WTC11 (cell line): ENCODE measurements at regions not wholly inside any gene's neighbourhood (a gene's known extent, or its start where the extent isn't known, plus 50 kb on each side); places are given as distances from the start of the nearest gene placed in this dataset.

Experiments used
- AFF4 ChIP-seq: sonication (generic); formaldehyde crosslinking; IDR thresholded peaks from 2 replicates; pipeline ENCODE4 v1.8.1; 2023; ENCODE audit warnings: mild to moderate bottlenecking, missing genetic modification reagents, borderline replicate concordance
- ATF2 ChIP-seq: sonication (generic); formaldehyde crosslinking; IDR thresholded peaks from 2 replicates; pipeline ENCODE4 v1.8.1; 2022; ENCODE audit warnings: low read depth, missing genetic modification reagents, borderline replicate concordance
- CBFB ChIP-seq: sonication (generic); formaldehyde crosslinking; IDR thresholded peaks from 2 replicates; pipeline ENCODE4 v1.8.1; 2022; ENCODE audit warnings: mild to moderate bottlenecking, low read depth, missing genetic modification reagents
- CTCF ChIP-seq: fragments of 200-600 bp; IDR thresholded peaks from 2 replicates; pipeline ENCODE4 v1.8.0; 2022; ENCODE audit warnings: antibody characterized with exemption
- FOXP4 ChIP-seq: sonication (generic); formaldehyde crosslinking; IDR thresholded peaks from 2 replicates; pipeline ENCODE4 v1.8.0; 2022; ENCODE audit warnings: mild to moderate bottlenecking, missing genetic modification reagents
- HMGXB4 ChIP-seq: sonication (generic); formaldehyde crosslinking; IDR thresholded peaks from 2 replicates; pipeline ENCODE4 v1.8.1; 2023; ENCODE audit warnings: mild to moderate bottlenecking, moderate library complexity, missing genetic modification reagents
- NFE2L1 ChIP-seq: sonication (generic); formaldehyde crosslinking; IDR thresholded peaks from 2 replicates; pipeline ENCODE4 v1.8.1; 2023; ENCODE audit warnings: missing genetic modification reagents
- NR1H2 ChIP-seq: sonication (generic); formaldehyde crosslinking; IDR thresholded peaks from 2 replicates; pipeline ENCODE4 v1.9.0; 2021; ENCODE audit warnings: mild to moderate bottlenecking, moderate library complexity, missing genetic modification reagents
- NR2C2 ChIP-seq: sonication (generic); formaldehyde crosslinking; IDR thresholded peaks from 2 replicates; pipeline ENCODE4 v1.8.0; 2022; ENCODE audit warnings: mild to moderate bottlenecking, missing genetic modification reagents
- PREB ChIP-seq: sonication (generic); formaldehyde crosslinking; IDR thresholded peaks from 2 replicates; pipeline ENCODE4 v1.8.1; 2022; ENCODE audit warnings: mild to moderate bottlenecking, missing genetic modification reagents, moderate library complexity, borderline replicate concordance
- STAT6 ChIP-seq: sonication (generic); formaldehyde crosslinking; conservative IDR thresholded peaks from 2 replicates; pipeline ENCODE4 v1.8.1; 2023; ENCODE audit warnings: mild to moderate bottlenecking, low read depth, missing genetic modification reagents, moderate library complexity
- TCF7 ChIP-seq: sonication (generic); formaldehyde crosslinking; IDR thresholded peaks from 2 replicates; pipeline ENCODE4 v1.8.0; 2022; ENCODE audit warnings: mild to moderate bottlenecking, low read depth, missing genetic modification reagents, moderate library complexity
- TEAD1 ChIP-seq: sonication (generic); formaldehyde crosslinking; IDR thresholded peaks from 2 replicates; pipeline ENCODE4 v1.8.0; 2022; ENCODE audit warnings: mild to moderate bottlenecking, missing genetic modification reagents
- ZBTB43 ChIP-seq: sonication (generic); formaldehyde crosslinking; IDR thresholded peaks from 2 replicates; pipeline ENCODE4 v1.8.1; 2023; ENCODE audit warnings: mild to moderate bottlenecking, missing genetic modification reagents

GRCh38 chr13:44044547-44045179, 165.0 kb downstream of the LACC1 start:
- TF ChIP-seq ATF2 (CRISPR knock-in tag) (no peak), HMGXB4 (no peak), CTCF (no peak), AFF4 (CRISPR knock-in tag) (no peak), NR2C2 (CRISPR knock-in tag) (no peak), FOXP4 (no peak), CBFB (CRISPR knock-in tag) (no peak), NR1H2 (no peak), STAT6 (CRISPR knock-in tag) (no peak), TEAD1 (CRISPR knock-in tag) (no peak), NFE2L1 (CRISPR knock-in tag) (no peak), TCF7 (CRISPR knock-in tag) (no peak), ZBTB43 (CRISPR knock-in tag) (no peak), PREB (no peak)
